ENCODE measurements at regions not wholly inside any gene's neighbourhood (a gene's known extent, or its start where the extent isn't known, plus 50 kb on each side); places are given as distances from the start of the nearest gene placed in this dataset.
"Not testable (repeated sequence)": the region's sequence is repeated elsewhere in the genome, so short reads cannot be mapped to it uniquely, and the experiment has no call there.

DNA sequence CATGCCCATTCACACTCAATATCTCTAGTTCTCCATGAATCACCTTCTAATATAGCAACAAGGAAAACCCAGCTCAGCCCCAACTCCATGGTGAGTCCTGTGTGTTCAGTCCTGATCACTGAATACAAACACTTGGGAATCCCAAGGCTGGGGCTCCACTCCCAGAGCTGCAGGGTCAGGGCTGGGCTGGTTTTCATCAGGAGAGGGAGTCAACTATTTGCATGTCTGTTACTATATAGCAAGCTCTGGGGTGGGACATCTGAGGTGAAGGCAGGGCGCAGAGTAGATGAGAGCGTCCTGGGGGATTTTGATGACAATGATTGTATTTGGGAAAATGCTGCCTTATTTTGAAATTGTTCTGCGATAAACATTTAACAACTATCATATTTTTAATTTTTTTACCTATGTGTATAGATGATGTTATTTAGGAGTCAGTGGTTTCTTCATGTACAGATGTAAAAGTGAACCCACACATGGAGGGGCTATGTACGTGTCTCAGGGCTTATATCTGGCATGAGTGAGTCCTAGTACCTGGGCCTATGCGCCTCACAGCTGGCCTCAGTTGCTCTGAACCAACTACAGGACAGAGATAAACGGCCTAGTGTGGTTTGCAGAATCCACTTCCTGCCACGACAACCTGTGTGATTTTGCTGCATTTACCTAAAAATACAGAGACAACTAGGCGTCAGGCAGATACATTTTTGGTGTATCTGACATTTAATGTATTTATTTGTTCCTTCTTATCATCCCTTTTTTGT is 603.7 kb downstream of the TMEM121 start:
- TF ChIP-seq, protein P1, sequence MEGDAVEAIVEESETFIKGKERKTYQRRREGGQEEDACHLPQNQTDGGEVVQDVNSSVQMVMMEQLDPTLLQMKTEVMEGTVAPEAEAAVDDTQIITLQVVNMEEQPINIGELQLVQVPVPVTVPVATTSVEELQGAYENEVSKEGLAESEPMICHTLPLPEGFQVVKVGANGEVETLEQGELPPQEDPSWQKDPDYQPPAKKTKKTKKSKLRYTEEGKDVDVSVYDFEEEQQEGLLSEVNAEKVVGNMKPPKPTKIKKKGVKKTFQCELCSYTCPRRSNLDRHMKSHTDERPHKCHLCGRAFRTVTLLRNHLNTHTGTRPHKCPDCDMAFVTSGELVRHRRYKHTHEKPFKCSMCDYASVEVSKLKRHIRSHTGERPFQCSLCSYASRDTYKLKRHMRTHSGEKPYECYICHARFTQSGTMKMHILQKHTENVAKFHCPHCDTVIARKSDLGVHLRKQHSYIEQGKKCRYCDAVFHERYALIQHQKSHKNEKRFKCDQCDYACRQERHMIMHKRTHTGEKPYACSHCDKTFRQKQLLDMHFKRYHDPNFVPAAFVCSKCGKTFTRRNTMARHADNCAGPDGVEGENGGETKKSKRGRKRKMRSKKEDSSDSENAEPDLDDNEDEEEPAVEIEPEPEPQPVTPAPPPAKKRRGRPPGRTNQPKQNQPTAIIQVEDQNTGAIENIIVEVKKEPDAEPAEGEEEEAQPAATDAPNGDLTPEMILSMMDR (conservative IDR thresholded peaks at IDR 0.05; ENCODE audit: low read depth, low read length), result not testable (repeated sequence)
- TF ChIP-seq EZH2 (IDR thresholded peaks at IDR 0.05; ENCODE audit: low read length, unreplicated experiment), result not testable (repeated sequence)
